HFF-Myc (cell line): ENCODE measurements at regions not wholly inside any gene's neighbourhood (a gene's known extent, or its start where the extent isn't known, plus 50 kb on each side); places are given as distances from the start of the nearest gene placed in this dataset.

Experiments
- DNase-seq: peaks from one replicate; pipeline ENCODE4 v3.0.0-alpha.2; 2011; ENCODE audit warnings: low read depth; ENCODE audit errors: extremely low read depth
- H3K4me3 ChIP-seq: replicated peaks from 2 replicates; pipeline ENCODE4 v1.5.1; 2011; ENCODE audit warnings: low read depth, mild to moderate bottlenecking, control low read depth, low read length
- TF ChIP-seq, protein P1 (sequence below): IDR thresholded peaks from 2 replicates; pipeline ENCODE4 v1.5.1; 2012; ENCODE audit warnings: mild to moderate bottlenecking, low read depth, low read length, control low read depth; ENCODE audit errors: missing control alignments

DNA sequence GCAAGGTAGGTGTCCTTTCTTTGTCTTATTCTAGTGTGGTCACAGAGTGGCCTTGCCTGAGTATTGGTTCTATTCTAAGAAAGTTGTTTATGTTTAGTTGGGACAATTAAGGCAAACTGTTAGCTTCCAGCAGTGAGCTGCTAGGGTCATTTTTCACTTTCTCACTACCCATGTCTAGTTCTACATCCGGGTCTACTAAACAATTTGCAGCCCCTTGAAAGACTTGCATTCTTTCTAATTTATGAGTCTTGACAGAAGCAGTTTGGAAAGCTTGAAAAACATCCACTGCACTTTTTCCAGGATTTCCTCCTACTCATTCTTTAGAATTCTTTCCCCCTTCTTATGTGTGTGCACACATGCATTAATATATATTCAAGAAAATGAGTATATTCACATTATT is 892.2 kb upstream of the ACO1 start:
- TF ChIP-seq, protein P1, sequence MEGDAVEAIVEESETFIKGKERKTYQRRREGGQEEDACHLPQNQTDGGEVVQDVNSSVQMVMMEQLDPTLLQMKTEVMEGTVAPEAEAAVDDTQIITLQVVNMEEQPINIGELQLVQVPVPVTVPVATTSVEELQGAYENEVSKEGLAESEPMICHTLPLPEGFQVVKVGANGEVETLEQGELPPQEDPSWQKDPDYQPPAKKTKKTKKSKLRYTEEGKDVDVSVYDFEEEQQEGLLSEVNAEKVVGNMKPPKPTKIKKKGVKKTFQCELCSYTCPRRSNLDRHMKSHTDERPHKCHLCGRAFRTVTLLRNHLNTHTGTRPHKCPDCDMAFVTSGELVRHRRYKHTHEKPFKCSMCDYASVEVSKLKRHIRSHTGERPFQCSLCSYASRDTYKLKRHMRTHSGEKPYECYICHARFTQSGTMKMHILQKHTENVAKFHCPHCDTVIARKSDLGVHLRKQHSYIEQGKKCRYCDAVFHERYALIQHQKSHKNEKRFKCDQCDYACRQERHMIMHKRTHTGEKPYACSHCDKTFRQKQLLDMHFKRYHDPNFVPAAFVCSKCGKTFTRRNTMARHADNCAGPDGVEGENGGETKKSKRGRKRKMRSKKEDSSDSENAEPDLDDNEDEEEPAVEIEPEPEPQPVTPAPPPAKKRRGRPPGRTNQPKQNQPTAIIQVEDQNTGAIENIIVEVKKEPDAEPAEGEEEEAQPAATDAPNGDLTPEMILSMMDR: no peak
- H3K4me3 ChIP-seq: no peak overlapping the region
- no peak for DNase-seq

DNA sequence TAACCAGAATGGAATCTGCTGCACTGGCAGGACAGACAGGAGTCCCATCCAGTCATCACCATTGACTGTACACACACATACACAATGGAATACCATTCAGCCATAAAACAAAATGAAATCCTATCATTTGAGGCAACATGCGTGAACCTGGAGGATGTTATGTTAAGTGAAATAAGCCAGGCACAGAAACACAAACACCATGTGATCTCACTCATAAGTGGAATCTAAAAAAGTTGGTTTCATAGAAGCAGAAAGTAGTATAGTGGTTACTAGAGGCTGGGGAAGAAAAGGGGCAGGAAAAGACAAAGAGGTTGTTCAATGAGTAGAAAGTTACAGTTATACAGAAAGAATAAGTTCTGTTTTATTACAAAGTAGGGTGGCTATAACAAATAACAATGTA is 884.0 kb upstream of the ACO1 start:
- no peak overlapping the region for H3K4me3 ChIP-seq
- no peak for DNase-seq
- TF ChIP-seq, protein P1: no peak

DNA sequence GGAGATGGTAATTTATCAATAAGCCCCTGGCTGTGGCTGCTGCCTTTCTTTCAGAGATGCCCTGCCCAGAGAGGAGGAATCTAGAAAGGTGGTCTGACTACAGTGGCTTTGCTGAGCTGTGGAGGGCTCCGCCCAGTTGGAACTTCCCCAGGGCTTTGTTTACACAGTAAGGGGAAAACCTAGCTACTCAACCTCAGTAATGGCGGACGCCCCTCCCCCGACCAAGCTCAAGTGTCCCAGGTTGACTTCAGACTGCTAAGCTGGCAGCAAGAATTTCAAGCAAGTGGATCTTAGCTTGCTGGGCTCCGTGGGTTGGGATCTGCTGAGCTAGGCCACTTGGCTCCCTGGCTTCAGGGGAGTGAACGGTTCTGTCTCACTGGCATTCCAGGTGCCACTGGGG is 865.4 kb upstream of the ACO1 start:
- DNase-seq: no peak
- TF ChIP-seq, protein P1: no peak
- no peak overlapping the region for H3K4me3 ChIP-seq

DNA sequence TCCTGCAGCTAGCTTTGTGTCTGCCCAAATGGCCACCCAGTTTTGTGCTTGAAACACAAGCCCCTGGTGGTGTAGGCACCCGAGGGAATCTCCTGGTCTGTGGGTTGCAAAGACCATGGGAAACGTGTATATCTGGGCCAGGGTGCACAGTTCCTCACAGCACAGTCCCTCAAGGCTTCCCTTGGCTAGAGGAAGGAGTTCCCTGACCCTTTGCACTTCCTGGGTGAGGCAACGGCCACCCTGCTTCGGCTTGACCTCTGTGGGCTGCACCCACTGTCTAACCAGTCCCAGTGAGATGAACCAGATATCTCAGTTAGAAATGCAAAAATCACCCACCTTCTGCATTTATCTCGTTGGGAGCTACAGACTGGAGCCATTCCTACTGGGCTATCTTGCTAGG is 865.0 kb upstream of the ACO1 start:
- no peak for DNase-seq
- TF ChIP-seq, protein P1: no peak
- H3K4me3 ChIP-seq: no peak overlapping the region

DNA sequence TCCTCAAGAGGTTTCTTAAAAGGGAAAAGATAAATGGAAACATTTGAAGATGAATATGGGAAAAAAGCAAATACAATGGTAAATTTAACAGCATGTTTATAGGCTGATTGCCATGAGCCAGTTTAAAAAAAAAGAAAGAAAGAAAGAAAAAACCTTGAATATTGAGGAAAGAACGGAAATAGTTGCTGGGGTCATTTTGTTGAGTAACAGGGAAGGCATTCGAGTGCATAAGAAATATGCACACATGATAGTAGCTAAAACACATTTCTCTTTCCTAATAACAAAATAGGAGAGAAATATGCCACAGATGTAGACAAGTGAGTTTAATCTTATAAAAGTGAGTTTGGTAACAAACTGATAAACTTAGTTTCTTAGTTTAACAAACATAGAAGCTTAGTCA is 864.6 kb upstream of the ACO1 start:
- no peak overlapping the region for H3K4me3 ChIP-seq
- DNase-seq: no peak
- TF ChIP-seq, protein P1: no peak

DNA sequence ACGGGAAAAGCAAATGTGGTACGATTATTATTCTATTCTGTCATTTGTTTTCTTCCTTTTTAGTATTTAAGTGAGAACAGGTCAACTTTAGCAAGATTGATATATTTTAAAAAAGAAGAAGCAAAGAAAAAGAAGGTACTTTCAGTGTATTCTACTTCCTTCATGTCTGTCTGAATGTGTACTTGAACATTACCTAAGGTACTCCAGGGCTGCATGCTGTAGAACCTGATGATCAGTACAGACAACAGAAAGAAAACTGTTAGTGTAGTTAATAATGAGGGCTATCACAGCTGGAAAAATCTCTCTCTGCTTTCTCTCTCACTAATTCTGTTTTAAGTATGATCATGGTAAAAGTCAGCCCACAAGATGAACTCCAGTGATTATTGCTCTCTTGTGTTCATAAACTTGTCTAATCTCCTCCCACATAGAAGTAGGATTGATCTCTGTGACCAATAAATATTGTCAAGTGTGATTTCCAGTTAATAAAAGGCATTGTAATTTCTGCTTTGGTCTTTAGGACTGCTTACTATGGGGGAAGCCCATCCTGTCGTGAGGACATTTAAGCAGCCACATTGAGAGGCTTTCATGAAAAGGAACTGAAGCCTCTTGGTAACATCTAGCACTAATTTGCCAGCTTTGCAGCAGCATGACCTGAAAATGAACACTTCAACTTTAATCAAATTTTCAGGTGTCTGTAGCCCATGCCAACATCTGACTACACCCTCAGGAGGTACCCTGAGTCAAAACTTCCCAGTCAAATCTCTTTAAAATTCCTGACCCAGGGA is 864.0 kb upstream of the ACO1 start:
- no peak overlapping the region for H3K4me3 ChIP-seq
- DNase-seq: no peak
- TF ChIP-seq, protein P1: no peak

DNA sequence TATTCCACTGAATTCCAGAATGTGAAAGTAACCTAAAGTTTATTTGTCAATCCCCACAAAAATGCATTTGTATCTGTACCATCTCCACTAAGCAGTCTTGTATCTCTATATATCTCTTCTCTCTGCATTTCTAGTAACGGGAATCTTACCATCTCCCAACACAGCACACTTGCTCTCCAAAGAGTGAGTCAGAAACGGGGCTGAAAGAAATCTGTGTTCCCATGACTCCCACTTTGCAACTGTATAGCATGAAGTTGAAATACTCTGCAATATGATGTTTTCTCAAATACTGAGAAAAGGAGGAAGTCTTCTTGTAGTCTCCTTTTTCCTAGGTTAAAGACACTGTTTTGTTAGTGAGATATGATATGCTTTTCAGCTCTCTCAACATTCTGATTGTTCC is 848.8 kb upstream of the ACO1 start:
- H3K4me3 ChIP-seq: no peak overlapping the region
- TF ChIP-seq, protein P1: no peak
- DNase-seq: no peak
